Muscle layer of duodenum (tissue), 2 donors: ENCODE measurements at regions not wholly inside any gene's neighbourhood (a gene's known extent, or its start where the extent isn't known, plus 50 kb on each side); places are given as distances from the start of the nearest gene placed in this dataset.
"Not testable (repeated sequence)": the region's sequence is repeated elsewhere in the genome, so short reads cannot be mapped to it uniquely, and the experiment has no call there.

ENCODE experiments used
- H3K27ac ChIP-seq: one replicate; pipeline ENCODE4 v1.7.0; 2013; ENCODE audit warnings: mild to moderate bottlenecking, low read length
- H3K27me3 ChIP-seq: one replicate; pipeline ENCODE4 v1.7.0; 2013; ENCODE audit warnings: low read depth, mild to moderate bottlenecking, control low read depth, low read length
- H3K36me3 ChIP-seq, 2 donors: one replicate each; pipeline ENCODE4 v1.7.0; 2013; ENCODE audit warnings: low read length in 2 of 2, control low read depth in 1 of 2, mild to moderate bottlenecking in 1 of 2; ENCODE audit not compliant: insufficient read depth in 2 of 2, control insufficient read depth in 1 of 2
- H3K4me1 ChIP-seq, 2 donors: one replicate each; pipeline ENCODE4 v1.7.0; 2013; ENCODE audit warnings: low read length in 2 of 2, mild to moderate bottlenecking in 2 of 2, control low read depth in 1 of 2, moderate library complexity in 1 of 2; ENCODE audit not compliant: insufficient read depth in 2 of 2, control insufficient read depth in 1 of 2
- H3K4me3 ChIP-seq, 2 donors: one replicate each; pipeline ENCODE4 v1.7.0; 2013; ENCODE audit warnings: low read length in 2 of 2, low read depth in 1 of 2, mild to moderate bottlenecking in 1 of 2
- H3K9me3 ChIP-seq, 2 donors: one replicate each; pipeline ENCODE4 v1.7.0; 2013; ENCODE audit warnings: low read length in 2 of 2, control low read depth in 1 of 2, mild to moderate bottlenecking in 1 of 2; ENCODE audit not compliant: control insufficient read depth in 1 of 2
- donor health status: healthy.

GRCh38 chr4:1544861-1545281 is 138.6 kb upstream of the NKX1-1 start:
- H3K27ac ChIP-seq, result no peak overlapping the region
- H3K27me3 ChIP-seq, result no peaks in the 10 kb centered on the region
- peaks cover 0 to 15% of the 10 kb centered on the region in 2 donors for H3K4me1 ChIP-seq
- no peak overlapping the region for H3K4me3 ChIP-seq
- H3K36me3 ChIP-seq, result no peaks in the 10 kb centered on the region
- H3K9me3 ChIP-seq, result no peaks in the 10 kb centered on the region

GRCh38 chr4:1544435-1544834 is 138.2 kb upstream of the NKX1-1 start:
- peaks cover 0 to 15% of the 10 kb centered on the region in 2 donors for H3K4me1 ChIP-seq
- H3K27ac ChIP-seq, result not testable (repeated sequence)

GRCh38 chr4:1543976-1544375 is 137.7 kb upstream of the NKX1-1 start:
- Histone ChIP-seq H3K4me3 (no peak overlapping the region), H3K4me1 (peaks cover 0 to 11% of the 10 kb centered on the region in 2 donors), H3K9me3 (no peaks in the 10 kb centered on the region), H3K36me3 (no peaks in the 10 kb centered on the region), H3K27me3 (no peaks in the 10 kb centered on the region), H3K27ac (no peak overlapping the region)

More at GRCh38 chr4:1544435-1544834, 138.2 kb upstream of the NKX1-1 start:
- H3K36me3 ChIP-seq, H3K4me3 ChIP-seq, H3K27me3 ChIP-seq, H3K9me3 ChIP-seq: not testable (repeated sequence)

DNA sequence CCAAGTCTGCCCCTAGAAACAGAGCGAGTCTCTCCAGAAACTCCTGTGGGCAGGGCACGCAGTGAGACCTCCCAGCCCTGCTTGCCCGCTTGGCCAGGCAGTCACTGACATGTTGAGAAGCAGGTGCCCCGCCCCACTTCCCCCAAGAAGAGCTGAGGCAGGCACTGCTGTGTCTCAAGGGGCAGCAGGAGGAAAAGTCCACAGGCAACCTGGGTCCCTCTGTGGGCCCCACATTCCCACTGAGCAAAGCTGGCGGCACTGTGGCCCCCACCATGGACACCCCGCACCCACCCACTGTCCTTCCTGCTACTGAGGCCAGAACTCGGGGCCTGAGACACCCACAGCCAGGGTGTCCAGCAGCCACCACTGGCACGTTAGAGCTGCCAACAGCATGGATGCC is 137.3 kb upstream of the NKX1-1 start:
- H3K9me3 ChIP-seq, result no peaks in the 10 kb centered on the region
- H3K27ac ChIP-seq, result no peak overlapping the region
- H3K27me3 ChIP-seq, result no peaks in the 10 kb centered on the region
- H3K4me3 ChIP-seq, result no peak overlapping the region
- H3K4me1 ChIP-seq, result peaks cover 0 to 7% of the 10 kb centered on the region in 2 donors
- H3K36me3 ChIP-seq, result no peaks in the 10 kb centered on the region

DNA sequence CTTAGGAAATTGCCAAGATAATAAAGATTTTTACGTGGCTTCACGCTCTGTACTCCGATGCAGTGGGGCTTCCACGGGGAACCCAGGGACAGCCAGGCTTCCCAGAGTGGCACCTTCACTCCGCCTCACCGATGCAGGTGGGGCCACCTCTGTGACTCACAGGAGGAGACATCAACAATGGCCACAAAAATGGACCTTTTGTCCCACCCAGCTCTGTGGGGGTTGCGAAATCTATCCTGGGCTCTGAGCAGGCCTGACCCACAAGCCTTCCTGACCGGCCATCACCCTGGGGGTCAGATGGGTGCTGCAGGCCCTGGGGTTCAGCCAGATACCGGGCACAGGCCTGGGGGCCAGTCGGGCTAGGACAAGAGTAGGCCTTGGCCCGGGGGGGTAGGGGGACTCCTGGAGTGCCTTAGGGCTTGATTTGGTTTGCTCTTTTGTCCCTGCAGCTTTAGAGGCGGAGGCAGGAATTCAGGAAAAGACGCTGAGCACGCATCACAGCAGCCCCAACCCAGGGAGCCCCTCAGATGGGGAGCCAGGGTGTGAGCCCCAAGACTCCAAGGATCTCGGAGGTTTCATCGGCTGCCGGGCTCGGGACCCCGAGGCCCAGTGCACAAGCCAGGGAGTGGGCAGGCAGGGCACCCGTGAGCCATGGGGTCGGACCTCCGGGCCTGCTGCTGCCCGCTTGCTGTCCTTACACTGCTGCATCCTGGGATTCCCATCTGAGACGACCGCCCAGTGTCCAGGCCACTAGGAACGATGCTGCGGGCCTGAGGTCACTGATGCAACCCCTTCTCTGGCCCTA is 136.5 kb upstream of the NKX1-1 start:
- Histone ChIP-seq H3K9me3 (no peaks in the 10 kb centered on the region), H3K27me3 (no peaks in the 10 kb centered on the region), H3K27ac (no peak overlapping the region), H3K4me3 (no peak overlapping the region), H3K4me1 (no peaks in the 10 kb centered on the region), H3K36me3 (no peaks in the 10 kb centered on the region)

- H3K9me3 ChIP-seq, result no peaks in the 10 kb centered on the region
- H3K27me3 ChIP-seq, result no peaks in the 10 kb centered on the region
- no peaks in the 10 kb centered on the region for H3K36me3 ChIP-seq
- no peak overlapping the region for H3K27ac ChIP-seq
- no peaks in the 10 kb centered on the region for H3K4me1 ChIP-seq
- no peak overlapping the region for H3K4me3 ChIP-seq
These were observed 135.9 kb upstream of the NKX1-1 start for GRCh38 chr4:1542226-1542490.

DNA sequence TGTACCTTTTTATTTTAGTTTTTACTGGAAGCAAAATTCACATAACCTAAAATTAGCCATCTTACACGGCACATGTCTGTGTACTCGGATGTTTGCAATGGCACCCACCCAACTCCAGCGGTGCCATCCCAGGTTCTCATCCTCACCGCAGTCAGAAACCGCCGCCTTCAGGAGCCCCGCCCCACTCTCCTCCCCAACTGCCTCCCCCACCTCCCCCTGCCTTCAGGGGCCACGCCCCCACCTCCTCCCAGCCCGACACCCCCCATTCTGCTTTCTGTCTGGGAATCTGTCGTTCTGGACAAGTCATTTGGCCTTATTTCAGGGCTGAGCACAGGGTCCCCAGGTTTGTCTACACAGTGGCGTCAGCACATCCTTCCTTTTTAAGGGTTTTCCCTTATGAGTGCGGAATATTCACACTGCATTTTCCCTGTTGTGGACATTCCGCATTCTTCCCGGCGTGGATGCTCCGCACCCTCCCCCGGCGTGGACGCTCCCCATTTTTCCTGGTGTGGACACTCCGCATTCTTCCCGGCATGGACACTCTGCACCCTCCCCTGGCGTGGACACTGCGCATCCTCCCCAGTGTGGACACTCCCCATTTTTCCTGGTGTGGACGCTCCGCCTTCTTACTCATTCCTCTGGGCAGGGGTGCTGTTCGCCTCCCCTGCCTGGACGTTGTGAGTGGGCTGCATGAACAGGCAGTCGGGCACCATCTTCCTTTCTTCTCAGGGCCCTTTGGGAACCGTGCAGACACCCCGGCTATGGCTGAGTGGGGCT is 135.4 kb upstream of the NKX1-1 start:
- Histone ChIP-seq H3K9me3 (no peaks in the 10 kb centered on the region), H3K4me1 (no peaks in the 10 kb centered on the region), H3K27ac (no peak overlapping the region), H3K4me3 (no peak overlapping the region), H3K36me3 (no peaks in the 10 kb centered on the region), H3K27me3 (no peaks in the 10 kb centered on the region)

GRCh38 chr4:1540601-1541375 is 134.5 kb upstream of the NKX1-1 start:
- H3K9me3 ChIP-seq, result no peaks in the 10 kb centered on the region
- H3K27me3 ChIP-seq, result no peaks in the 10 kb centered on the region
- H3K4me1 ChIP-seq, result no peaks in the 10 kb centered on the region
- no peaks in the 10 kb centered on the region for H3K36me3 ChIP-seq
- no peak overlapping the region for H3K27ac ChIP-seq
- H3K4me3 ChIP-seq, result no peak overlapping the region

- no peaks in the 10 kb centered on the region for H3K4me1 ChIP-seq
- H3K4me3 ChIP-seq, result no peak overlapping the region
- H3K36me3 ChIP-seq, result no peaks in the 10 kb centered on the region
- no peaks in the 10 kb centered on the region for H3K9me3 ChIP-seq
- H3K27me3 ChIP-seq, result no peaks in the 10 kb centered on the region
- no peak overlapping the region for H3K27ac ChIP-seq
These were observed 133.8 kb upstream of the NKX1-1 start for GRCh38 chr4:1539859-1540600.

DNA sequence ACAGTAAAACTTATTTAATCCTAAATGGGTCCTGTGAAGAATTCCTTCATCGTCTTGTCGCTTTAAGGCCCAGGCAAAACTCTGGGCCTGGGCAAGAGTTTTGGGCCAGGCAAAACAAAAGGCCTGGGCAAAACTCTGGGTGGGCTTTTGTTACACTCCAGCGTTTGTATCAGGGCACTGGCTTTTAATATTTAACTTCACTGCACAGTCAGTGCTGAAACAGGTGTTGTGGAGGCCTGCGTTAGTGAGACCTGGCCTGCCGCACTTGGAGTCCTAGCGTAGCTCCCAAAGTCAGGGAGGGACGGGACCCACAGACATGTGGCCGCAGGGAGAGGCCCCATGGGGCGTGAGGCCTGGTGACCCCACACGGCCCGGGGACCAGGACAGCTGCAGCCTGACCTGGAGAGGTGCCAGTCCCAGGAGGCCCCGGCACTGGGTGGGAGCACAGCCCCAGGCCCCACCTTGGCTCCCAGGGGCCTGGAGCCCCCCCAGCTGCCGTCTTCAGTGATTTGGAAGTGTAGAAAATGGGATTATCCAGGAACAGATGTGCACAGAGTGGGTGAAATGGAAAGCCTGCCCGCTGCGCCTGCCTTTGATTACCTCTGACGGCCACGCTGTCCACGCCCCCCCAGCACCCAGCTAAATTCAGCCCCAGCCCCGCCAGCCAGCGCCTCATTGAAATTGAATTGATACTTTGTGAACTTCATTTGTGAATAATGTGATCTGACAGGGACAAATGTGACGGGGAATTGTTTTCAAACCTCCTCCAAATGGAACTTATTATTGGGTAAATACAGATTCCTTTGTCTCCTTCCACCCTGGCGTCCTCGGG is 132.9 kb upstream of the NKX1-1 start:
- Histone ChIP-seq H3K36me3 (no peaks in the 10 kb centered on the region), H3K4me1 (no peaks in the 10 kb centered on the region), H3K9me3 (no peaks in the 10 kb centered on the region), H3K4me3 (no peak overlapping the region), H3K27me3 (no peaks in the 10 kb centered on the region), H3K27ac (no peak overlapping the region)
